ENCODE measurements at regions not wholly inside any gene's neighbourhood (a gene's known extent, or its start where the extent isn't known, plus 50 kb on each side); places are given as distances from the start of the nearest gene placed in this dataset.

- TF ChIP-seq, protein P1, sequence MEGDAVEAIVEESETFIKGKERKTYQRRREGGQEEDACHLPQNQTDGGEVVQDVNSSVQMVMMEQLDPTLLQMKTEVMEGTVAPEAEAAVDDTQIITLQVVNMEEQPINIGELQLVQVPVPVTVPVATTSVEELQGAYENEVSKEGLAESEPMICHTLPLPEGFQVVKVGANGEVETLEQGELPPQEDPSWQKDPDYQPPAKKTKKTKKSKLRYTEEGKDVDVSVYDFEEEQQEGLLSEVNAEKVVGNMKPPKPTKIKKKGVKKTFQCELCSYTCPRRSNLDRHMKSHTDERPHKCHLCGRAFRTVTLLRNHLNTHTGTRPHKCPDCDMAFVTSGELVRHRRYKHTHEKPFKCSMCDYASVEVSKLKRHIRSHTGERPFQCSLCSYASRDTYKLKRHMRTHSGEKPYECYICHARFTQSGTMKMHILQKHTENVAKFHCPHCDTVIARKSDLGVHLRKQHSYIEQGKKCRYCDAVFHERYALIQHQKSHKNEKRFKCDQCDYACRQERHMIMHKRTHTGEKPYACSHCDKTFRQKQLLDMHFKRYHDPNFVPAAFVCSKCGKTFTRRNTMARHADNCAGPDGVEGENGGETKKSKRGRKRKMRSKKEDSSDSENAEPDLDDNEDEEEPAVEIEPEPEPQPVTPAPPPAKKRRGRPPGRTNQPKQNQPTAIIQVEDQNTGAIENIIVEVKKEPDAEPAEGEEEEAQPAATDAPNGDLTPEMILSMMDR (IDR thresholded peaks at IDR 0.05), result no peak
- no peak for TF ChIP-seq POLR2A (IDR thresholded peaks at IDR 0.05)
Measured at GRCh38 chr11:44472916-44473315, 92.5 kb upstream of the CD82 start.

Data from right lobe of liver (tissue), 4 donors.